Thoracic aorta (tissue), 2 donors: ENCODE measurements at regions not wholly inside any gene's neighbourhood (a gene's known extent, or its start where the extent isn't known, plus 50 kb on each side); places are given as distances from the start of the nearest gene placed in this dataset.

Experiments
- ATAC-seq: fragments of 150-250 bp; one replicate; pipeline ENCODE4 v1.8.0; 2017; ENCODE audit warnings: low read depth; ENCODE audit not compliant: insufficient number of reproducible peaks, low FRiP score
- DNase-seq: peaks from one replicate; pipeline ENCODE4 v3.0.0-alpha.2; 2020; ENCODE audit warnings: low spot score
- H3K27ac ChIP-seq, 2 donors: fragments of 200-600 bp; sonication (generic); 1 replicate in 1 of 2; 2 replicates in 1 of 2; pipeline ENCODE4 v1.5.1; 2016; ENCODE audit warnings: mild to moderate bottlenecking in 2 of 2, moderate library complexity in 2 of 2
- H3K27me3 ChIP-seq: fragments of 200-600 bp; sonication (generic); replicated peaks from 2 replicates; pipeline ENCODE4 v1.6.0; 2016; ENCODE audit warnings: mild to moderate bottlenecking; ENCODE audit not compliant: insufficient read depth
- H3K36me3 ChIP-seq: fragments of 200-600 bp; sonication (generic); one replicate; pipeline ENCODE4 v1.5.1; 2016
- H3K4me1 ChIP-seq, 2 donors: fragments of 200-600 bp; sonication (generic); 1 replicate in 1 of 2; 2 replicates in 1 of 2; pipeline versions ENCODE4 v1.5.1 to v1.6.0; 2016; ENCODE audit warnings: low read depth in 2 of 2, mild to moderate bottlenecking in 1 of 2; ENCODE audit not compliant: control insufficient read depth in 1 of 2
- H3K4me3 ChIP-seq: fragments of 200-600 bp; sonication (generic); 2 replicates; pipeline ENCODE4 v1.5.1; 2016; ENCODE audit warnings: mild to moderate bottlenecking
- H3K9me3 ChIP-seq: fragments of 200-600 bp; sonication (generic); 2 replicates; pipeline ENCODE4 v1.5.1; 2016
- CTCF ChIP-seq: fragments of 200-600 bp; sonication (generic); IDR thresholded peaks from one replicate; pipeline ENCODE4 v1.5.1; 2019; ENCODE audit warnings: antibody characterized with exemption

DNA sequence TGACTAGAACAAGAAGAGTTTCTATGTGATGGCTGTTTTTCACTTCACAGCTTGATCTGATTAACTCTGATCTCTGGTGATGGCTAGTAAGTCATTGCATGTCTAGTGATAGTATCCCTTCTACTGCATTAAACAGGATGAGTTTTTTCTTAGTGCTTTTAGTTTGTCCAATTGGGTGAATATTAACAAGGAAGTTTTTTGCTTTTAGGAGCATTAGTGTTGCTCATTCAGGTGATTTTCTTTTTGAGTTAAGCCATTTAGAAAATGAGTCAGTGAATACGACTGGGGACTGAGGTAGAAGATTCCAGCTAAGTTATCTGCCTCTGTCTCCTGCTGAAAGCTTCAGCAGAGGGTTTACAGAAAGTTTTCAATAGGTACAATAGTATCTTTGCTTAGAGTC is 306.7 kb downstream of the PIK3C3 start:
- Histone ChIP-seq H3K27ac (no peak overlapping the region), H3K4me1 (no peaks in the 10 kb centered on the region), H3K4me3 (no peak overlapping the region), H3K27me3 (no peaks in the 10 kb centered on the region), H3K36me3 (no peaks in the 10 kb centered on the region), H3K9me3 (no peaks in the 10 kb centered on the region)
- ATAC-seq (no peak), DNase-seq (no peak)
- TF ChIP-seq CTCF, result no peak

GRCh38 chr18:42264497-42264896 is 309.5 kb downstream of the PIK3C3 start:
- no peak for ATAC-seq
- H3K4me3 ChIP-seq, result no peak overlapping the region
- H3K36me3 ChIP-seq, result no peaks in the 10 kb centered on the region
- no peak for DNase-seq
- no peaks in the 10 kb centered on the region for H3K27me3 ChIP-seq
- H3K27ac ChIP-seq, result no peak overlapping the region
- H3K4me1 ChIP-seq, result no peaks in the 10 kb centered on the region
- no peak for TF ChIP-seq CTCF
- H3K9me3 ChIP-seq, result no peaks in the 10 kb centered on the region

DNA sequence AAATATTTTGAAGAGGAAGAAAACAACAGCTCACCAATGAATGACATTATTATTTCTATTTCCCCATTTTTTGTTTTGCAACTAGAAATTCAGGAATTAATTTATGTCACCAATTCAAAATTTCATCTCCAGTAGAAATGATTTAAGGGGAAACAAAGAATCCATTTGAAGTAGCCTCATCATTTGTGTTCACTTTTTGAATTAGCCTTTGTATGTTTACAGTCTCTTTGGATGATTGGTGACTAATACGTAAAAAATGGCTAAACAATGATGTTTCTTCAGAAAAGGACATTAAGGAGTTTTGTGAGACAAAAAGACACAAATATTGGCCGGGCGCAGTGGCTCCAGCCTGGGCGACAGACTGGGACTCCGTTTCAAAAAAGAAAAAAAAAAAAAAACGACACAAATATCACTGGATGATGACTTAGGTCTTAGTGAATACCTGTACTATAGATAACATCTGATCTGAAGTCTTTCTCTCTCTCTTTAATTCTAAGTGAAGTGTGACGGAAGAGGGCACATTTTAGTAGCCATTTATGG is 313.2 kb downstream of the PIK3C3 start:
- no peak for ATAC-seq
- no peak for TF ChIP-seq CTCF
- no peak overlapping the region for H3K27ac ChIP-seq
- H3K4me3 ChIP-seq, result no peak overlapping the region
- no peaks in the 10 kb centered on the region for H3K9me3 ChIP-seq
- DNase-seq, result no peak
- no peaks in the 10 kb centered on the region for H3K27me3 ChIP-seq
- H3K4me1 ChIP-seq, result no peaks in the 10 kb centered on the region
- no peaks in the 10 kb centered on the region for H3K36me3 ChIP-seq

DNA sequence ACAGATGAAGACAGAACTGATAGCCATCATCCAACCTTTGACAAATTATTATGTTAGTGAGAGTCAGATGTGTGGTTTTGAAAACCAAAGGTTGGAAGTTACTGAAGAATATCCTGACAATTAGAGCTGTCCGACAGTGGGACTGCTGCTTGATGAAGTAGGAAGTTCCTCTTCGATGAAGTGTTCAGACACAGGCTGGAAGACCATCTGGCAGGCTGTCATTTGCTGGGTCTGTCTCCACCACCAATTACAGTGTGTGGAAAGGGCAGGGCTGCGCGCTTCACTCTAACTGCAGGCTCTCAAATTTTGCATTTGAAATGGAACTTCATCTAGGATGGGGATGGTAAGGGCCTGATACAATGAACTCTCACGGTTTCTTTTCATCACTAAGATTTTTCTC is 313.8 kb downstream of the PIK3C3 start:
- no peak overlapping the region for H3K27ac ChIP-seq
- DNase-seq (no peak), ATAC-seq (no peak)
- H3K9me3 ChIP-seq, result no peaks in the 10 kb centered on the region
- no peaks in the 10 kb centered on the region for H3K27me3 ChIP-seq
- no peaks in the 10 kb centered on the region for H3K4me1 ChIP-seq
- H3K4me3 ChIP-seq, result no peak overlapping the region
- H3K36me3 ChIP-seq, result no peaks in the 10 kb centered on the region
- no peak for TF ChIP-seq CTCF

DNA sequence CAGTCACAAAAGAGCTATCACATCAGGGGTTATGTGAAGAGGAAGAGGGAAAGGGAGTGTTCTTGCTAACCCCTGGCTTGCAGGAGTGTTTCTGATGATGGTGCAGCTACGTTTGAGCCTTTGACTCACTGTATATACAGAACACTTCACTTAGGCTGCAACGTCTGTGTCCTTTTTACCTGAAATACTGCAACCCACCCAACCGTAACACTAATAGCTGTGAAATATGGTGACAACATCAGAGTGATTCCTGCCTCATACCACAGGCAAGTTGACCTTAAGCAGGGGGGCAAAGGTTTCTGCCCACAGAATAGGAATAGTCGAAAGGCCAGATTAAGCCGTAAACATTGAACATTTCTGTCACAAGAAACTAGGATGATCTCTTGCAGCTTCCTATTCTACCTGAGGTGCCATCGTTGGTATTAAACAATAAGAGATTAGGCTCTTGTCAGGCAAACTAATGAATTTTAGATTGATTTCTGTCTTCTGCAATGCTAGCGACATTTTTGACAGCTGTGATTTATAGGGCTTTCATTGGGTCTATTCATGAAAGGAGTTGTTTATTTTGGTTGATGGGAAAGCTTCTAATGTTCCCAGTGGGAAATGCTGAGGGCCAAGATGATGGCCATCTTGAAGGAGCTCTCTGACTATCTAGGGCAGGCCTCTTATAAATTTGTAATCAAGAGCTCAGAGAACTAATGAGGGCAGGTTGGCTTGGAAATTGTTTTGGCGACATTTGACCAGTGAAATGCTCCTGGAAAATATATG is 316.8 kb downstream of the PIK3C3 start:
- Histone ChIP-seq H3K4me3 (no peak overlapping the region), H3K27ac (no peak overlapping the region), H3K27me3 (no peaks in the 10 kb centered on the region), H3K4me1 (no peaks in the 10 kb centered on the region), H3K9me3 (no peaks in the 10 kb centered on the region), H3K36me3 (no peaks in the 10 kb centered on the region)
- TF ChIP-seq CTCF, result no peak
- no peak for DNase-seq
- no peak for ATAC-seq
